ENCODE measurements at regions not wholly inside any gene's neighbourhood (a gene's known extent, or its start where the extent isn't known, plus 50 kb on each side); places are given as distances from the start of the nearest gene placed in this dataset.

DNA sequence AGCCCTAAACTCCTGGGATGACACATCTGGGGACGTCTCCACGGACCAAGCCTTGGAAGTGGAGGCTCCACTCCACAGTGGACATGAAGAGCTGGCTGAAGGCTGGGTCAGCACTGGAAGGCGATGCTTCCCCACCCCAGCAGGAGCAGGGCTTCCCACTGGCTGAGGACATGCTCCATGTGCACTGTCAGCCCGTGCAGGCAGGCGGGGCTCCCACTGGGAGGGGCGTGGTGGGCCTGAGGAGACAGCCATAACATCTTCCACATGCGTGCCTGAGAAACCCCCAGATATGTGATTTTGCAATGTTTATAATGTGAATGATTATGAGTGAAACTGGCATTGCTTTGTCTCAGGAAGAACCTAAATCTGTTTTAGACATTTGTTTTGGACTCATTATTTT lies 231.3 kb downstream of the KLF13 start:
- Mint-ChIP-seq H3K27ac (ENCODE audit: unreplicated experiment) (no peak overlapping the region), H3K4me3 (ENCODE audit: unreplicated experiment) (no peak overlapping the region), H3K4me1 (ENCODE audit: low read depth) (peaks cover 12% of the 10 kb centered on the region), H3K9me3 (ENCODE audit: low read depth) (no peaks in the 10 kb centered on the region), H3K36me3 (ENCODE audit: low read depth) (no peaks in the 10 kb centered on the region), H3K27me3 (ENCODE audit: low read depth) (peaks cover 2% of the 10 kb centered on the region)
- no peak for TF ChIP-seq CTCF (IDR thresholded peaks at IDR 0.05)
- DNase-seq (ENCODE audit: low spot score), result no peak

DNA sequence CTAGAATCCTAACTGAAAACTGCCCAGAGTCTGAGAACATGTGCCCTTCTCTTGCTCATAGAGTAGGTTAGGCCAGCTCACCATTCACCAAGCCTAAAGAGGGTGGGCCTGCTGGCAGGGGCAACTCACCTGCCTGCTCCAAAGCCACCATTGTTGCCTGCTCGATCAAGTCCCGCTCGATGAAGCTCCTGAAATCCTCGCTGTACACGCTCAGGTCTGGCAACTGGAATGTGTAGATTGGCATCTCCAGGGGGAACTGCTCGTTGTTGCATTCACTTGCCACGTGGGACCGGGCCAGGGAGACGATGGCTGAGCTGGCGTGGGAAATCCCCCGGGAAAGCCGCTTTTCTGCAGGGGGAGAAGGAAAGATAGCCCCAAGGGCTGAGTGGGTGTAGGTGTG lies 232.2 kb downstream of the KLF13 start:
- DNase-seq (ENCODE audit: low spot score), result no peak
- H3K36me3 Mint-ChIP-seq (ENCODE audit: low read depth), result no peaks in the 10 kb centered on the region
- peaks cover 2% of the 10 kb centered on the region for H3K27me3 Mint-ChIP-seq (ENCODE audit: low read depth)
- TF ChIP-seq CTCF (IDR thresholded peaks at IDR 0.05), result no peak
- no peaks in the 10 kb centered on the region for H3K9me3 Mint-ChIP-seq (ENCODE audit: low read depth)
- H3K4me3 Mint-ChIP-seq (ENCODE audit: unreplicated experiment), result no peak overlapping the region
- no peak overlapping the region for H3K27ac Mint-ChIP-seq (ENCODE audit: unreplicated experiment)
- peaks cover 12% of the 10 kb centered on the region for H3K4me1 Mint-ChIP-seq (ENCODE audit: low read depth)

- no peaks in the 10 kb centered on the region for H3K36me3 Mint-ChIP-seq (ENCODE audit: low read depth)
- peaks cover 12% of the 10 kb centered on the region for H3K4me1 Mint-ChIP-seq (ENCODE audit: low read depth)
- no peak overlapping the region for H3K4me3 Mint-ChIP-seq (ENCODE audit: unreplicated experiment)
- no peaks in the 10 kb centered on the region for H3K9me3 Mint-ChIP-seq (ENCODE audit: low read depth)
- no peak for DNase-seq (ENCODE audit: low spot score)
- no peak for TF ChIP-seq CTCF (IDR thresholded peaks at IDR 0.05)
- peaks cover 2% of the 10 kb centered on the region for H3K27me3 Mint-ChIP-seq (ENCODE audit: low read depth)
- no peak overlapping the region for H3K27ac Mint-ChIP-seq (ENCODE audit: unreplicated experiment)
Observed at GRCh38 chr15:31559786-31560185, 233.2 kb downstream of the KLF13 start.

GRCh38 chr15:31560643-31561042 lies 234.0 kb downstream of the KLF13 start:
- TF ChIP-seq CTCF (IDR thresholded peaks at IDR 0.05), result no peak
- Mint-ChIP-seq H3K27me3 (ENCODE audit: low read depth) (peaks cover 2% of the 10 kb centered on the region), H3K9me3 (ENCODE audit: low read depth) (no peaks in the 10 kb centered on the region), H3K36me3 (ENCODE audit: low read depth) (no peaks in the 10 kb centered on the region), H3K27ac (ENCODE audit: unreplicated experiment) (no peak overlapping the region), H3K4me3 (ENCODE audit: unreplicated experiment) (no peak overlapping the region), H3K4me1 (ENCODE audit: low read depth) (peaks cover 12% of the 10 kb centered on the region)
- DNase-seq (ENCODE audit: low spot score), result no peak

DNA sequence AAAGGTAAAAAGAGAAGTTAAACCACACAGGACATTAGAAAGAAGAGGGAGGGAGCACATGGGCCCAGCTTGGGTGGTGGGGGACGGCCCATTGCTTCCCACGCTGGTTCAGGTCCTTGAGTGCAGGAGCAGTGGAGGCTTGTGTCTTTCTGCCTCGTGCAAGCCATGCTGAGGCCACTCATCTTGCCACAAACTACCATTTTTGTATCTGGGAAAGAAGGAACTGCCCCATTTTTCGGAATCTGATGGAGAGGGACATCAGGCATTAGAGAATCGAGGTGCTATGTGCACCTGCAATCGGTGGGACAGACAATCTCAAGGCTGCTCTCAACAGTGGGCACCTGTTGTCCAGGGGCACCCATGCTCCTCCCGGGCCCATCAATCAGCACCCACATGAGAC lies 234.5 kb downstream of the KLF13 start:
- H3K9me3 Mint-ChIP-seq (ENCODE audit: low read depth), result peaks cover under 1% of the 10 kb centered on the region
- H3K4me3 Mint-ChIP-seq (ENCODE audit: unreplicated experiment), result no peak overlapping the region

More for the DNA sequence above, 234.5 kb downstream of the KLF13 start:
- TF ChIP-seq CTCF (IDR thresholded peaks at IDR 0.05), result no peak
- no peak for DNase-seq (ENCODE audit: low spot score)
- H3K36me3 Mint-ChIP-seq (ENCODE audit: low read depth), result no peaks in the 10 kb centered on the region
- H3K4me1 Mint-ChIP-seq (ENCODE audit: low read depth), result peaks cover 12% of the 10 kb centered on the region
- H3K27me3 Mint-ChIP-seq (ENCODE audit: low read depth), result peaks cover 2% of the 10 kb centered on the region
- no peak overlapping the region for H3K27ac Mint-ChIP-seq (ENCODE audit: unreplicated experiment)
